Stimulated activated CD8-positive, alpha-beta memory T cell treated with anti-CD3 and anti-CD28 coated beads, Interleukin-15, amount 100 ng/mL, for 4 hours (primary cell): ENCODE measurements at regions not wholly inside any gene's neighbourhood (a gene's known extent, or its start where the extent isn't known, plus 50 kb on each side); places are given as distances from the start of the nearest gene placed in this dataset.
A peak's percentile ranks its signal among the peaks of the same experiment; 100 is the strongest.

Experiments
- DNase-seq, 2 donors: peaks; one replicate each; pipeline ENCODE4 v3.0.0-alpha.2; 2020; ENCODE audit warnings: low read depth in 2 of 2

GRCh38 chrX:51798701-51799100, 55.5 kb downstream of the GSPT2 start:
- no peak for DNase-seq

DNA sequence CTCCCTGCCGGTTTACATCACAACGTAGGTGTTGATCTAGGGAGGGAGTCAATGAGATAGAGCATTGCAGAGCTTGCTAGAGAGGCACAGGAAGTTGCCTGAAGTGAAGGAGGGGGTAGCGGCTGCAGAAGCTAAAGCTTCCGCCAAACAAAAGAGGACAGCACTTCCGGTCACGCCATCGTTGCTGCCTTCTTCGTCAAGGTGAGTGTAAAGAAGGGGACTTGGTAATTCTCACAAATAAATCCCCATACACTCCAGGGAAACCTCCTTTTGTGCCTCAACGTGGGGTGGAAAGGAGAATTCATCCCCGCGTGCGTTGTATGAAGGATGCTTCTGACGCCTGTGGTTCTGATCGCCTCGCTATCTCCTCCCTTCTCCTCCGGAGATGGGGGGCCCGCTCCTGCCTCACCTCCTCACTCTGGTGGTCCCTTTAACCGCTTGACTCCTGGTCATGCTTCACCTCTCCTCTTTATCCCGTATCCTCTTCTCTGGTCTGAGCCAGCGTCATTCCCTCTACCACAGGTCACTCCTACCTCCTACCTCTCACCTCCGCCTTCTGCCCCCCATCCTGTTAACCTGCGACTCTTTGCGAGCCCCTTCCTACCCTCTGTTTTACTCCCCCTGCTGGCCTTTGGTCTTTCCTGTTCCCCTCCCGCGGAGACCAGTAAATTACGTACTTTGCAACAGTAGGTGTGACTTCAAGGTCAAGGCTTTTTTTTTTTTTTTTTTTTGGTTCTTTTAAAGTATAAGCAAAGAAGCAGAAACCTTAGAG, 59.9 kb downstream of the GSPT2 start:
- DNase-seq = peak; percentile 23 to 25

GRCh38 chrX:51803833-51804232, 60.6 kb downstream of the GSPT2 start:
- DNase-seq = no peak

GRCh38 chrX:51804741-51805140, 61.5 kb downstream of the GSPT2 start:
- no peak for DNase-seq

DNA sequence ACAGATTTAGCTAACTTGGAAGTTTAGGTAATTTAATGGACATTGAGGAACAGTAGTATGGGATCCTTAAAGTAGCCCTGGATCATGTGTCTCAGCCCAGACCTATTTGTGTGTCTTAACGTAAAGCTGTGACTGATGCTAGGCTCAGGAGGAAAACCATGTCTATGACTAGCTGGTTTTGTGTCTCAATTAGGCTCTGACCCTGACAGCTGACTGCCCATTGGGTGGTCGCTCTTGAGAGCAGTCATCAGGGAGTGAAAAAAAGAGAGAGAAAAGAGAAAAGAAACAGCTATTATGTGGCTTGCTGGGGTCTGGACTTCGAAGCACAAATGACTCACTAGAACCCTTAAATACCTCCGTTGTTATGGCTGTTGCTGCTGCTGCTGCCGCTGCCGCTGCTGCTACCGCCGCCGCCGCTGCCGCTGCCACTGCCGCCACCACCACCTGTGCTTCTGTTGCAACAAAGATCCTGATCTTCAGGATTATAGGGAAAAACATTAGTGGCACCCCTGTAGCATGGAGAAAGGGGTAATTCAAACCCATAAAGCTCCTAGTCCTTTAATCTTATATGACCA, 70.7 kb downstream of the GSPT2 start:
- DNase-seq = no peak

DNA sequence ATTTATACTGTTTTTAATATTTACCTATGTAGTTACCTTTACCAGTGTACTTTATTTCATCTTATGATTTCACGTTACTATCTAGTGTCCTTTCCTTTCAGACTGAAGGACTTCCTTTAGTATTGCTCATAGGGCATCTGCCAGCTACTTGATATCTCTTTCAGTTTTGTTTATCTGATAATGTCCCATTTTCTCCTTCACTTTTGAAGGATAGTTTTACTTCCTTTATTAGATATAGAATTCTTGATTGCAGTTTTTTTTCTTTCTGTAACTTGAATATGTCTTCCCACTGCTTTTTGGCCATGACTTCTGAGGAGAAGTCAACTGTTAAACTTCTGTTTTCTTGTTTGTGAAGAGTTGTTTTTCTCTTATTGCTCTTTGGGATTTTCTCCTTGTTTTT, 69.4 kb upstream of the MAGED1 start:
- no peak for DNase-seq

DNA sequence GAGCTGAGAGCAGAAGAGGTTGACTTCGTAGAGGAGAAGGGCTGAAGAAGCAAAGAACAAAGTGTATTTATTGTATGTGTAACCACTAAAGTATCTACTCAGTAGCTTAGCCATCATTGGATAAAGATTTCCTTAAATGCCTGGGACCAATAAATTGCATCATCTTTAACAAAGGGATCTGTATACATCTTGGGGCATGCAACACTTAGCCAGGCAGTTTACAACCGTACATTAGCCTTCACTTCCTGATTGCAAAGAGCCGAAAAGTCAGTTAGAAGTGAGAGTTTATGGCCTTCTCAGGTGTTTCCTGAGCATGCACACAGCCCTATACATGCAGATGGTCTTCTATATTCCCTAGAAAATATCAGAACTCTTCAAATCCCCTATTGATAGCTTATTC, 68.0 kb upstream of the MAGED1 start:
- no peak for DNase-seq

DNA sequence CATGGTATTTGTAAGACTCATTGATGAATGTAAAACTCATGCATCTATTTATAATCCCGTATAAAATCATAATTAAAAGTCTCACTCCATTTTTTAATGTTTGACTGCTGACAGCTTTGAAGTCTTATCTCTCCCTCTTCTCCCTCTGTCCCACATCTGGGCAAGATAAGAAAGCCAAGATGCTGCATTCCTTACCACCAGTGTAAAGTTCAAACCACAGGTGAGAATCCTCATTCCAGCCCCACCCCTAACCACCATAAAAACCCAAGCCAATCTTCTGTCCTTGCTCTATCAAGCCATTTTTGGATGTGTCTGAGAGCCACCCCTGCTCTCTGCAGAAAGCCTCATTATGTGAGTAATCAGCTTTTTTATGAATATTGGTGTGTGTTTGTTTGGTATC, 59.3 kb upstream of the MAGED1 start:
- no peak for DNase-seq

- DNase-seq = no peak
These were observed 56.6 kb upstream of the MAGED1 start for GRCh38 chrX:51836823-51837222.

- DNase-seq = no peak
These were observed 56.0 kb upstream of the MAGED1 start for GRCh38 chrX:51837451-51837850.

- no peak for DNase-seq
These were observed 55.5 kb upstream of the MAGED1 start for GRCh38 chrX:51837921-51838320.
